CD4-positive, alpha-beta T cell treated with Interleukin-12 subunit alpha and Interleukin-12 subunit beta, for 1 hour (primary cell): ENCODE measurements at regions not wholly inside any gene's neighbourhood (a gene's known extent, or its start where the extent isn't known, plus 50 kb on each side); places are given as distances from the start of the nearest gene placed in this dataset.
"Not testable (repeated sequence)": the region's sequence is repeated elsewhere in the genome, so short reads cannot be mapped to it uniquely, and the experiment has no call there.

ENCODE experiments used
- DNase-seq: peaks from one replicate; pipeline ENCODE4 v3.0.0-alpha.2; 2020

GRCh38 chr2:13779996-13780395, 852.5 kb upstream of the LRATD1 start:
- no peak for DNase-seq

DNA sequence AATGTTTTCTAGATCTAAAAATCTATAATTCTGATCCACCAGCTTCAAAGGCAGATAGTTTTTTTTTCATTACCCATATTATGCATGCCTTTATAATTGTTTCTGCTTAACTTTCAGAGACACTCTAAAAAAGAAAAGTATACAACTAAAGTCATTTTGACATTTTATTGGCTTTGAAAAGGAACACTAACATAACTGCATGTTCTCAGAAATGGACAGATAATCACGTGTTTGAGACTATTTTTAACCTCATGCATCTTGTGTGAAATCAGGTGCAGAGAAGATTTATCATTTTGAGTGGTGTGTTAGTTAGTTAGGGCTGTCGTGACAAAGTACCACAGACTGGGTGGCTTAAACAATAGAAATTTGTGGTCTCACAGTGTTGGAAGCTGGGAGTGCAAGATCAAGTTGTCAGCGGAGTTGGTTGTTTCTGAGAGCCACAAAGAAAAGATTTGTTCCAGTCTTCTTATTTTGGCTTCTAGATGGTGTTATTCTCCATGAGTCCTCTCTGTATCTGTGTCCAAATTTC, 841.4 kb upstream of the LRATD1 start:
- DNase-seq, result no peak

DNA sequence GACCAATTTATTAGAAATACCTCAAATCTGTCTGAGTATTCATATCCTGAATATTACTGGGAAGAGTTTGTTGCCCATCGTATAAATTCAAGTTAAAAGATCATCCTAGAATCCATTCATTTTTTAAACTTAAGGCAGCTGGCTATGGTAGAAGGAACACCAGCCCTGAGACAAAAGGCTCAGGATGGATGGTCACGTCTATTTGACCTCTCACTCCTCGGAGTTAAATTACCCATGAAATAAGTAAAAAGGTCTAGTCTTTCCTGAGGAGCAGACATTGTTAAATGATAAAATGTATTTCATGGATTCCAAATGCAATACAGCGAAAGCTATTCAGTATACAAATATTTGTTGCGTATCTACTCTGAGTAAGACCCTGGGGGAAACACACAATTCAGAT, 826.0 kb upstream of the LRATD1 start:
- no peak for DNase-seq

DNA sequence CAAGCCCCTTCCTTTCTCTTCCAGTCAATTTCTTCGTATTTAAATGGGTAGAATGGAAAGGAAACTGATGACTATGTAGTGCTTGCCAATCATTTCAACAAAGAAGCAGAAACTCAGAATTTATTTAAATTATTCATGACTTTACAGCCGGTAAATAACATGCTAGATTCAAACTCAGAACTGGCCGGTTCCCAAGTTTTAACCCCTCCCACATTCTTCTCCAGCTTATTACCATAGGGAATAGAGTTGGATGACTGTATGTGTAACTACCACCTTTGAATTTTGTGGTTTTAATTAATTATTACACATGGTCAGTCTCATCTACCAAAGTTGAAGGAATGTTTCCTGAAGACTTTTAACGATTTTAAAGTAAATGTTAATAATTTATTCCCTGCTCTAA, 819.3 kb upstream of the LRATD1 start:
- no peak for DNase-seq

GRCh38 chr2:13818002-13818401, 814.5 kb upstream of the LRATD1 start:
- DNase-seq, result no peak

DNA sequence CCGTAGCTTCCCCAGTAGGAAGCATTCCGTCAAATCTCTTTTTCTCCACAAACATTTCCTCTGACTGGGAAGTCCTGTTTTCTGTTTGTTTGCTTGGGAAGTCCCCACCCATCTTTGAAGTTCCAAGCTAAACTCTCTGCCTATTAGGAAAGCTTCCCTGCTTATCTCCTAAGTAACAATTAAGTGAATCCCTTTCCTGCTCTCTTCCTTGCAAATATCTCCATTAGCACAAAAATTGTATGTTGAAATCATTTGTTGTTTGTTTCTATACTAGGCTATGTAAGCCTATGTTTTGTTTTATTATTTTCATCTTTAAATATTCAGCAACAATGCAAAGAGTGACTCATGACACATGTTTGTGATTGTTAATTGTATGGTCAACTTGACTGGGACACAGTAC, 812.6 kb upstream of the LRATD1 start:
- no peak for DNase-seq

DNA sequence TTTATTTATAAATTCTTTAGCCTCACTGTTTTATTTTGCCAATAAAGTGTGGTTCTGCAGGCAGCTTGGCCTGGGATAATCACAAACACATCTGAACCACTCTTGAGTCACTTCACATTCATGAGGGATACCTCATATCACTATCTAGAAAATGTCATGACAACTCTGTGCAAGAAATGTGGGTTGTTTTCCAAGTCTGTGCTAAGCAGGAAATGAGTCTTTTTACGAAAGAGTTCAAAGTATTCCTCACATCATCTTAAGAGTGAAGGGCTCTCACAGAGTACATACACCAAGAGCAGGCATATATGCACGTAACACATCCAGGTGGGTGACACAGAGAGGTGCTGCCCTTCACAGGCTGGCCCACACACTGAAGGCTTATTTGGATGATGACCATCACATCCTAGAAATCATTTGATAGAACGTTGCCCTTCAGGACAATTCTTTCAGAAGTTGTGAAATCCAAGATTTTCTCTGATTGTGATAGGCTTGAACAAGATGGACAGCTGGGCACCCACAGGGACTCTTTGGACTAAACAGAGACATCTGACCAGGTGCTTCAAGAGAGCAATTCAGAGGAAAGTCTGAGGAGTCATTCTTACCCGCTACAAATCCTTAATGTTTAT, 811.1 kb upstream of the LRATD1 start:
- DNase-seq, result no peak

- no peak for DNase-seq
These were observed 810.2 kb upstream of the LRATD1 start for GRCh38 chr2:13822365-13822764.

DNA sequence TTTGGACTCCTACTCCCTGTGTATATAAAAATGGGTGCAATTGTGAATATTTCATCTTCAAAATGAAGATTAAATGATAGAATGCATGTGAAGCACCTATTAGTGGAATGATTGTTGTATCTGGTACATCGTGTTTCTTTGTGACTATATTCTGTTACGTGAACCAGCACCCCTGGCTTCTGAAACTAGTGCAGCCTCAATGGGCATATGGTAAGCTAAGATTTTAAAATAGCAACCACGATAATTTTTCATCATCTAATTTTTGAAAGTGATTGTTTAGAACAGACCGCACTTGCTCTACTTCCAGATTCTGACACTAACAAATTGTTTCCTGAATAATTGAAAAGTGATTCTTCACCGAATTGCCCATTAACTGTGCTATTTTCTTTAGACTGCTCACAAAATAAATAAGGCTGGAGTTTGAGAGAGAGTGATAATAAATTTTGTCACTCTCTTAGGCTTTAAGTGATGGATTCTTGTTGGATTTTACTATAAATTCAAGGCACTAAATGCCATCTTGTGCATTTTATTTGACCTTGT, 806.1 kb upstream of the LRATD1 start:
- DNase-seq, result no peak

DNA sequence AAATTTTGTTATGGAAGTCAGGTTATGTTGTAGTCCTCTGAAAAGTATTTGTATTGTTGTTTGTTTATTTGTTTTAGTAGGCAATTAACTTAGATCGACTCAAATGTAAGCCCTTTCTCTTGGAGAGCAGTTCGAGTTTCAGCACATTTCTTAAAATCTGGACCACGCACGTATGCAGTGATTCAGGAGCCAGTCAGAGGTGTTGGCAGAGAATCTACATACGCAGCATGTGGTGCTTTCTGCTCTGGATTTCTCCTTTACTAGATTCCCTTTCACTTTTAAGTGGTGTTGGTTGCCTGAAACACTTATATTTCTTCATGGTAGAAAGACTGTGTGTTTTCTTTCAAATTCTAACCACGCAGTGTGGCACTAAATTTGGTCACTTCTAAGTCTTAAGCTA, 773.9 kb upstream of the LRATD1 start:
- DNase-seq, result no peak

DNA sequence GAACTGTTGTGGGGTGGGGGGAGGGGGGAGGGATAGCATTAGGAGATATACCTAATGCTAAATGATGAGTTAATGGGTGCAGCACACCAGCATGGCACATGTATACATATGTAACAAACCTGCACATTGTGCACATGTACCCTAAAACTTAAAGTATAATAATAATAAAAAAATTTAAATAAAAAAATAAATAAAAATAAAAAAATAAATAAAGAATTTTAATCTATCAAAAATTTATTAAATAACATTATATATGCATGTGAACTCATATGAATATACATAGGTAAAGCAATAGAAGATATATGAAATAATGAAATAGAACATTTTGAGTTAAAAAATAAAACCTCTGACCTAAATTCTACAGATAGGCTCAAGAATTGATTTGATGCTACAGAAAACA, 764.2 kb upstream of the LRATD1 start:
- not testable (repeated sequence) for DNase-seq

- no peak for DNase-seq
These were observed 756.0 kb upstream of the LRATD1 start for GRCh38 chr2:13876491-13877037.

GRCh38 chr2:13877571-13877970, 754.9 kb upstream of the LRATD1 start:
- no peak for DNase-seq

DNA sequence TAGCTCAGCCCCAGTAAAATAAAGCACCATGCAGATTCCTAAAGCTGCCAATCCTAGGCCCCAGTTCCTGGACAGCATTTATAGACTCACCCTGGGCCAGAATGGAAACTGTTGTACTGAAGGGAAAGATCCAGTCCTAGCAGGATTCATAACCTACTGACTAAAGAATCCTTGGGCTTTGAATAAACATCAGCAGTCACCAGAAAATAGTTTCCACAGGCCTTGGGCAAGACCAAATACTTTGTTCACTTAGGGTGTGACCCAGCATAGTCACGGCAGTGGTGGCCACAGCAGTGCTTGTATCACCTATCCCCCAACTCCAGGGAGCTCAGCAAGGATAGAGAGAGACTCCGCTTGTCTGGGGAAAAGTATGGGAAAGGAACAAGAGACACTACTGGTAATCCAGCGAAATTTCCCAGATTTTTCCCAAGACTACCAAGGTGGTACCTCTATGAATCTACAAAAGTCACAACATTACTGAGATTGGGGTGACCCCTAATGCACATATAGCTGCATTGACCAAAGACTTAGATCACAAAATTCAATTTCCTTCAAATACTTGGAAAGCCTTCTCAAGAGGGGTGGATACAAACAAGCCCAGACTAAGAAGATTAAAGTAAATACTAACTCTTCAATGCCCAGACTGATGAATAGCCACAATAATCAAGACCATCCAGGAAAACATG, 748.1 kb upstream of the LRATD1 start:
- no peak for DNase-seq

DNA sequence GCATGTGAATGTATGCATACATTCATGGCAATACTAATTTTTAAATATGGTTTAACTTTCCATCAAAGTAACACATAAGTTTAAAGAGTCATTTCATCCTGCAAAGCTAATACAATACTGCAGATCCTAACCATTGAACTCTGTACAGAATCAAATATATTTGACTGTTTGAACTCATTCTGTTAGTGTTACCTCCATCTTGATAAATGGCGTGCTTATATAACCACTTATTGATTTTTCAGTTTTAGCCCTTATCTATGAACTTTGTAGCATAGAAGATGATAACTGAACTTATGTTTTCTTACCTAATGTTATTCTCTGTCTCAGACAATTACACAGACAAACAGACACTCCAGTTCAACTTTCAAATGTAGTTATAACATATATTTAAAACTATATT, 731.0 kb upstream of the LRATD1 start:
- no peak for DNase-seq

DNA sequence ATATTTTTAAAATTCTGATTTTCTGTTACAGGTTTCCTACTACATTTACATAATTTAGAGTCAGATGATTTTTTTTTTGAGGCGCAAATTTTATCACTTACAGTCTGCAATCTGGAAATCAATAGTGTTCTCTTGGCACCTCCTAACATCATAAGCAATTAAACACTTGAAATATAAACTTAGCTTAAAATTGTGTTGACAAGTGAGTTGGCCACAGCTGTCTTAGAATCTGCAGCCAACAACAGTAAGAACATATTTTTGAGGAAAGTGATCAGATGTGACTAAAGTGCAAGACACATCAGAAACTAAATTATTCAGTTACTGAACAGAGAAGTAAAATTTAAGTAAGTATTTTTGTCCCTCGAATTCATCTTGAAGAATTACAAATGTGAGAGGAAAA, 726.7 kb upstream of the LRATD1 start:
- DNase-seq, result no peak

- DNase-seq, result no peak
These were observed 716.5 kb upstream of the LRATD1 start for GRCh38 chr2:13916066-13916465.

DNA sequence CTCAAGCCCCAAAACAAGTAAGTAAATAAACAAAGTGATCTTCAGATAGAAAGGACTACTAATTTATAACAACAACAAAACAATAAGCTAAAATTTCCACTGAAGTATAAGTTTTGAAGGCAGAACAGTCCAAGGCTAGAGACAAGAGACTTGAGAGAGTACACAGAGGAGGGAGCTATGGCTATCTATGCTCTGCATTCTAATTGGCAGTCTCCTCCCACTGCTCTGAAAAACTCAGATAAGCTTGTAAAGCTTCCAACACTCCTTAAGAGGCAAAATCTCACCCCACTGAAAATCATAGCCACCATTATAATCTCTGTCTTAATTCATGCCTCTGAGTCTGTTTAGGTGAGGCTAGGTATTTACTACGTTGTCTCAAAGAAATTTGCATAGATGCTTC, 714.6 kb upstream of the LRATD1 start:
- no peak for DNase-seq

DNA sequence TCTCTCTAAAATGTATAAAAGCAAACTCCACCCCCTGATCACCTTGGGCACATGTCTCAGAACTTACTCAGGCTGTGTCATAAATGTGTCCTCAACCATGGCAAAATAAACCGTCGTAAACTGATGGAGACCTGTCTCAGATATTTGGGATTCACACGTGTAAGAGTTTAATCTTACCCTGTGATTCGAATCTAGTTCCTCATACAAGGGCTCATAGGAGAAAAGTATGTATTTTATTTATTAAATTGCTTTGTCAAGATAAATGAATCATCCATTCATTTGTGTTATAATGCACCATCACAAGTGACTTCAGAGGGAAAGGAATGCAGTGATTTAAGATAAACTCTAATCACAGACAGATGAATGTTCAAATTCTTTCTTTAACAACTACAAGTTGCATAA, 712.5 kb upstream of the LRATD1 start:
- DNase-seq, result no peak

DNA sequence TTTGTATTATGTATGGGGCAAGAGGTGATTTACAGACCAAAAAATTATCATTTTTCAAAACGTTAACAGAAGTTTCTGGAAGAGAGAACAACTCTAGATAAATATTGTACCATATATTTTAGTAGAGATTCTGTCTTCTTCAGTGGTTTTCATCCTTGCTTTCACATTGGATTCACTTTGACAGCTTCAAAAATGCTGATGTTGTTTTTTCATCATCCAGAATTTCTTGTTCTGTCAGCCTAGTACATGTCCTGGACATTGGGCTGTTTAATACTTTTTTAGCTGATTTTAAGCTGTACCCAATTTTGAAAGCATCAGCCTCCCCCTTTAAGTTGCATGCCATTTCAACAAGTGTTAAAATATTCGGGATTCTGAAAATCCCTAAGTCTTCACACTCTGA, 711.3 kb upstream of the LRATD1 start:
- DNase-seq, result no peak

GRCh38 chr2:13923823-13924222, 708.7 kb upstream of the LRATD1 start:
- no peak for DNase-seq

DNA sequence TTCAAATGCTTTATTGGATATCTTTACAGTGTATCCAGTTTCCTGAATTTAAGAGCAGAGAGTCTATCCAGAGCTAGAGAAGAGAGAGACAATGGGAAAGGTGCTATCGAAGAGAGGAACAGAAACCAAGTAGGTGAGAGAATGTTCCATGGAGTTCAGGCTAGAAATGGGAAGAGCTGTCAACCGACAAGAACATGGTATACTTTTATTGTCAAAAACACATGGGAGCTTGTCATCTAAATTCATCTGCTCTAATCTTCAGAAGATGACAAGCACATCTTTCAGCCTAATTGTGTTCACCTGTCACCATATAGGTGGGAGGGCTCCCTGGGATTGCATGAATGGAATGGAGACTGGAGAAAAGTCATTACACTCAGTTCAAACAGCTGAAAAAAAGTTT, 690.4 kb upstream of the LRATD1 start:
- no peak for DNase-seq

- DNase-seq, result no peak
These were observed 681.8 kb upstream of the LRATD1 start for GRCh38 chr2:13950761-13951160.

DNA sequence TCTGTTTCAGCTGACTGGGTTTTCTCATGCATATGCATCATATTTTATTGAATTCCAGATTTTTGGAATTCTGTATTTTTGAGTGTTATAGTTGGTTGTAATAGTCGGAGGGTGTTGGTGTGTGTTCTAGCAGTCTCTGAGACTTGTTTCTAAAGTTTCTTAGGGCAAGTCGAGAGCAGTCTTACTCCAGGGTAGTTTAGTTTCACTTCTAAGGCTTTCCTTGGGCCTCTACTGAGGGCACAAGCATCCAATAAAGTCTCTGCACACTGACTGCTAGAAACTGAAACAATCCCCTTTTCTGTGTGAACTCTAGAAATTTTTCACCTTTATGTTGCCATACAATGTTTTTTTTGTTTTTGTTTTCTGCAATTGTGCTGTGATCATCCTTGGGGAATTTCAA, 663.7 kb upstream of the LRATD1 start:
- no peak for DNase-seq
